H1 (cell line): ENCODE measurements at regions not wholly inside any gene's neighbourhood (a gene's known extent, or its start where the extent isn't known, plus 50 kb on each side); places are given as distances from the start of the nearest gene placed in this dataset.

Experiments used
- CTCF ChIA-PET: fragments of 300-600 bp; sonication (Branson Sonifier 250); formaldehyde crosslinking; loops from one replicate; lab custom pipeline; 2021; ENCODE audit not compliant: partially characterized antibody; lab: Charles Lee
- POLR2A ChIA-PET: fragments of 300-600 bp; sonication (Branson Sonifier 250); formaldehyde crosslinking; loops from one replicate; lab custom pipeline; 2021; ENCODE audit warnings: inconsistent platforms; ENCODE audit not compliant: partially characterized antibody; lab: Charles Lee
- DNase-seq, 2 experiments: peaks; one replicate each; pipeline versions ENCODE4 v3.0.0 to v3.0.0-alpha.2; 2010 to 2022; ENCODE audit warnings: low spot score in 2 of 2, low read depth in 1 of 2, mixed read lengths in 1 of 2
- FAIRE-seq: peaks from 2 replicates; lab custom pipeline; 2011; peaks lifted over from hg19 to GRCh38; lab: Jason Lieb, UNC
- H2AFZ ChIP-seq: 2 replicates; pipeline ENCODE4 v1.8.1; 2012; ENCODE audit warnings: low read length, inconsistent platforms
- H2AK5ac ChIP-seq: 2 replicates; pipeline ENCODE4 v1.6.1; 2013; ENCODE audit warnings: low read depth, low read length
- H2BK120ac ChIP-seq: replicated peaks from 2 replicates; pipeline ENCODE3; 2013; ENCODE audit warnings: low read depth, low read length, inconsistent platforms
- H2BK12ac ChIP-seq: 2 replicates; pipeline ENCODE4 v1.6.1; 2013; ENCODE audit warnings: low read depth, low read length
- H2BK15ac ChIP-seq: 2 replicates; pipeline ENCODE4 v1.6.1; 2013; ENCODE audit warnings: low read length
- H2BK20ac ChIP-seq: 2 replicates; pipeline ENCODE4 v1.6.1; 2013; ENCODE audit warnings: low read length
- H2BK5ac ChIP-seq: 2 replicates; pipeline ENCODE4 v1.6.1; 2013; ENCODE audit warnings: low read depth, low read length
- H3K14ac ChIP-seq: 2 replicates; pipeline ENCODE4 v1.6.1; 2013; ENCODE audit warnings: inconsistent platforms; ENCODE audit not compliant: insufficient read length
- H3K18ac ChIP-seq: 2 replicates; pipeline ENCODE4 v1.6.1; 2013; ENCODE audit warnings: low read length; ENCODE audit errors: extremely low read depth
- H3K23ac ChIP-seq: 2 replicates; pipeline ENCODE4 v1.6.1; 2013; ENCODE audit warnings: inconsistent platforms; ENCODE audit not compliant: insufficient read length
- H3K23me2 ChIP-seq: 2 replicates; pipeline ENCODE4 v1.6.1; 2013; ENCODE audit warnings: low read depth, low read length
- H3K27ac ChIP-seq: 2 replicates; pipeline ENCODE4 v1.6.1; 2011; ENCODE audit warnings: low read depth, low read length, inconsistent platforms
- H3K27me3 ChIP-seq, 4 experiments: replicated peaks in 1 of 4; 1 replicate in 1 of 4; 2 replicates in 3 of 4; pipeline versions ENCODE4 v1.6.1 to v1.8.1; 2011 to 2013; ENCODE audit warnings: low read length in 3 of 4, mild to moderate bottlenecking in 3 of 4, inconsistent platforms in 2 of 4, mixed read lengths in 2 of 4, moderate library complexity in 1 of 4; ENCODE audit not compliant: control insufficient read depth in 3 of 4, insufficient read depth in 3 of 4; ENCODE audit errors: extremely low read depth in 1 of 4
- H3K36me3 ChIP-seq, 4 experiments: 2 replicates each; pipeline versions ENCODE4 v1.6.1 to v1.8.1; 2011 to 2013; ENCODE audit warnings: mild to moderate bottlenecking in 4 of 4, low read length in 3 of 4, moderate library complexity in 2 of 4, control low read depth in 1 of 4, inconsistent platforms in 1 of 4; ENCODE audit not compliant: insufficient read depth in 4 of 4, control insufficient read depth in 2 of 4
- H3K4ac ChIP-seq: replicated peaks from 2 replicates; pipeline ENCODE3; 2013; ENCODE audit warnings: low read length, low read depth, mixed read lengths, inconsistent platforms; ENCODE audit not compliant: insufficient read length
- H3K4me1 ChIP-seq, 4 experiments: replicated peaks in 1 of 4; 1 replicate in 1 of 4; 2 replicates in 3 of 4; pipeline versions ENCODE4 v1.6.1 to v1.8.1; 2011 to 2013; ENCODE audit warnings: low read length in 3 of 4, inconsistent platforms in 2 of 4, mixed read lengths in 1 of 4; ENCODE audit not compliant: insufficient read depth in 4 of 4, control insufficient read depth in 3 of 4
- H3K4me2 ChIP-seq, 2 experiments: 2 replicates each; pipeline versions ENCODE4 v1.6.1 to v1.8.1; 2011 to 2013; ENCODE audit warnings: low read depth in 2 of 2, low read length in 2 of 2, control low read depth in 1 of 2, inconsistent platforms in 1 of 2, mild to moderate bottlenecking in 1 of 2; ENCODE audit not compliant: insufficient read depth in 1 of 2
- H3K4me3 ChIP-seq, 4 experiments: fragments of 200-600, 300-600 bp in 1 of 4; sonication (generic), shearing (Covaris generic), sonication (Bioruptor Twin) in 1 of 4; 2 replicates each; pipeline versions ENCODE4 v1.5.1 to v1.8.1; 2011 to 2016; ENCODE audit warnings: low read length in 4 of 4, low read depth in 3 of 4, control low read depth in 2 of 4, inconsistent platforms in 2 of 4, mild to moderate bottlenecking in 2 of 4, mixed read lengths in 1 of 4, moderate library complexity in 1 of 4; ENCODE audit not compliant: insufficient read depth in 2 of 4; ENCODE audit errors: extremely low read depth in 1 of 4
- H3K56ac ChIP-seq: replicated peaks from 2 replicates; pipeline ENCODE3; 2013; ENCODE audit warnings: low read depth, mild to moderate bottlenecking, mixed read lengths, low read length, inconsistent platforms; ENCODE audit not compliant: insufficient read length
- H3K79me1 ChIP-seq: 2 replicates; pipeline ENCODE4 v1.6.1; 2013; ENCODE audit warnings: low read depth, low read length, control low read depth
- H3K79me2 ChIP-seq, 2 experiments: 2 replicates each; pipeline versions ENCODE4 v1.6.1 to v1.8.1; 2012 to 2013; ENCODE audit warnings: low read length in 2 of 2, mild to moderate bottlenecking in 2 of 2, inconsistent platforms in 1 of 2; ENCODE audit not compliant: insufficient read depth in 2 of 2, control insufficient read depth in 1 of 2
- H3K9ac ChIP-seq, 4 experiments: replicated peaks in 1 of 4; 1 replicate in 1 of 4; 2 replicates in 3 of 4; pipeline versions ENCODE4 v1.6.1 to v1.8.1; 2011 to 2013; ENCODE audit warnings: low read depth in 3 of 4, low read length in 3 of 4, control low read depth in 2 of 4, mild to moderate bottlenecking in 2 of 4, moderate library complexity in 2 of 4, inconsistent platforms in 1 of 4; ENCODE audit errors: extremely low read depth in 1 of 4
- H3K9me3 ChIP-seq, 2 experiments: 2 replicates each; pipeline versions ENCODE4 v1.6.1 to v1.8.1; 2012 to 2013; ENCODE audit warnings: mild to moderate bottlenecking in 2 of 2, moderate library complexity in 2 of 2, control low read depth in 1 of 2, inconsistent platforms in 1 of 2, low read depth in 1 of 2, low read length in 1 of 2, mixed read lengths in 1 of 2; ENCODE audit not compliant: insufficient read depth in 2 of 2
- H4K20me1 ChIP-seq, 2 experiments: replicated peaks in 1 of 2; 2 replicates each; pipeline versions ENCODE3 to v1.8.1; 2011 to 2013; ENCODE audit warnings: inconsistent platforms in 2 of 2, low read length in 2 of 2, mild to moderate bottlenecking in 1 of 2; ENCODE audit not compliant: insufficient read depth in 2 of 2, control insufficient read depth in 1 of 2
- H4K5ac ChIP-seq: 2 replicates; pipeline ENCODE4 v1.6.1; 2013; ENCODE audit warnings: low read length, low read depth, mixed read lengths, inconsistent platforms; ENCODE audit not compliant: insufficient read length
- H4K8ac ChIP-seq: 2 replicates; pipeline ENCODE4 v1.8.0; 2013; ENCODE audit warnings: mild to moderate bottlenecking, moderate library complexity, low read length, inconsistent platforms; ENCODE audit not compliant: insufficient read depth; ENCODE audit errors: extremely low read depth
- H4K91ac ChIP-seq: replicated peaks from 2 replicates; pipeline ENCODE3; 2013; ENCODE audit warnings: low read length, mixed read lengths, inconsistent platforms; ENCODE audit not compliant: insufficient read length
- ASH2L ChIP-seq: fragments of 200-600, 300-600 bp; sonication (generic); IDR thresholded peaks from one replicate; pipeline ENCODE4 v1.7.1; 2017; ENCODE audit warnings: low read length
- ATF3 ChIP-seq: IDR thresholded peaks from 2 replicates; pipeline ENCODE4 v1.6.1; 2011; ENCODE audit warnings: low read depth, mild to moderate bottlenecking, low read length; ENCODE audit not compliant: insufficient read depth
- CREB1 ChIP-seq: IDR thresholded peaks from 2 replicates; pipeline ENCODE4 v1.6.1; 2012; ENCODE audit warnings: inconsistent platforms
- CTCF ChIP-seq, 3 experiments: IDR thresholded peaks; 1 replicate in 2 of 3; 2 replicates in 1 of 3; pipeline versions ENCODE4 v1.5.1 to v1.6.1; 2011; ENCODE audit warnings: low read length in 3 of 3, mild to moderate bottlenecking in 3 of 3, inconsistent platforms in 2 of 3, low read depth in 1 of 3, moderate library complexity in 1 of 3; ENCODE audit not compliant: insufficient read depth in 1 of 3; ENCODE audit errors: control extremely low read depth in 1 of 3
- EGR1 ChIP-seq: IDR thresholded peaks from 2 replicates; pipeline ENCODE4 v1.6.1; 2011; ENCODE audit warnings: low read depth, low read length, borderline replicate concordance
- KDM5A ChIP-seq: fragments of 200-600 bp; IDR thresholded peaks from 2 replicates; pipeline ENCODE4 v1.7.1; 2012; ENCODE audit warnings: mild to moderate bottlenecking, low read length, inconsistent platforms, mixed read lengths
- MAX ChIP-seq: IDR thresholded peaks from 2 replicates; pipeline ENCODE4 v1.6.1; 2012; ENCODE audit warnings: inconsistent platforms
- POLR2AphosphoS5 ChIP-seq: IDR thresholded peaks from 2 replicates; pipeline ENCODE4 v1.6.1; 2011; ENCODE audit warnings: low read depth, low read length
- RNF2 ChIP-seq: fragments of 200-900, 300-1000 bp; sonication (generic); IDR thresholded peaks from 2 replicates; pipeline ENCODE4 v1.7.1; 2016; ENCODE audit warnings: borderline replicate concordance, low read depth, mild to moderate bottlenecking, antibody characterized with exemption, low read length; ENCODE audit not compliant: poor library complexity, severe bottlenecking; ENCODE audit errors: missing control alignments
- SP1 ChIP-seq: IDR thresholded peaks from 2 replicates; pipeline ENCODE4 v1.6.1; 2011; ENCODE audit warnings: low read depth, low read length
- SP4 ChIP-seq: IDR thresholded peaks from 2 replicates; pipeline ENCODE4 v1.6.1; 2012; ENCODE audit warnings: low read length, inconsistent platforms
- TAF7 ChIP-seq: optimal IDR thresholded peaks from 2 replicates; pipeline ENCODE3; 2011; ENCODE audit warnings: low read depth, mild to moderate bottlenecking, inconsistent platforms, low read length, moderate library complexity, borderline replicate concordance
- TCF12 ChIP-seq: IDR thresholded peaks from 2 replicates; pipeline ENCODE4 v1.6.1; 2011; ENCODE audit warnings: low read depth, mild to moderate bottlenecking, low read length
- TEAD4 ChIP-seq: IDR thresholded peaks from 2 replicates; pipeline ENCODE4 v1.6.1; 2012; ENCODE audit warnings: low read depth, low read length, inconsistent platforms, mixed read lengths

- H2AFZ ChIP-seq = no peak overlapping the region
- no peaks in the 10 kb centered on the region for H3K4me1 ChIP-seq
- H3K18ac ChIP-seq = no peak overlapping the region
- H4K20me1 ChIP-seq = peaks cover 0 to 1% of the 10 kb centered on the region in 2 experiments
- H4K91ac ChIP-seq = no peak overlapping the region
- no peak overlapping the region for H3K4me3 ChIP-seq
- ChIA-PET POLR2A (no interaction called here), CTCF (no interaction called here)
- no peak overlapping the region for H3K4ac ChIP-seq
- no peak overlapping the region for H3K27ac ChIP-seq
- no peak overlapping the region for H3K9ac ChIP-seq
- H2BK12ac ChIP-seq = no peak overlapping the region
- H3K27me3 ChIP-seq = no peaks in the 10 kb centered on the region
- no peak overlapping the region for H4K5ac ChIP-seq
- no peaks in the 10 kb centered on the region; a peak in 1 of 8 replicates for H3K36me3 ChIP-seq
- no peak overlapping the region for H3K4me2 ChIP-seq
- H2AK5ac ChIP-seq = no peak overlapping the region
- no peak overlapping the region for H2BK120ac ChIP-seq
- no peak overlapping the region for H2BK5ac ChIP-seq
- H3K9me3 ChIP-seq = no peaks in the 10 kb centered on the region
- no peaks in the 10 kb centered on the region for H3K23me2 ChIP-seq
- no peak overlapping the region for H3K14ac ChIP-seq
- no peak overlapping the region for H2BK20ac ChIP-seq
- H3K79me2 ChIP-seq = no peaks in the 10 kb centered on the region
- H3K79me1 ChIP-seq = no peaks in the 10 kb centered on the region
- no peak overlapping the region for H3K56ac ChIP-seq
- no peak for FAIRE-seq
- H2BK15ac ChIP-seq = no peak overlapping the region
- no peak overlapping the region for H3K23ac ChIP-seq
- DNase-seq = no peak
- no peak overlapping the region for H4K8ac ChIP-seq
- TF ChIP-seq SP1 = no peak
- no peak for TF ChIP-seq TCF12
- no peak for TF ChIP-seq ASH2L
- no peak for TF ChIP-seq RNF2
- no peak for TF ChIP-seq TAF7
- TF ChIP-seq KDM5A = no peak
- no peak for TF ChIP-seq SP4
- no peak for TF ChIP-seq TEAD4
- TF ChIP-seq CTCF (IDR thresholded peaks at IDR 0.05; ENCODE audit: control extremely low read depth in 1 of 3, insufficient read depth in 1 of 3, low read depth in 1 of 3, low read length in 3 of 3) = no peak
- no peak for TF ChIP-seq CREB1
- no peak for TF ChIP-seq POLR2AphosphoS5
- no peak for TF ChIP-seq EGR1
- no peak for TF ChIP-seq ATF3
- TF ChIP-seq MAX = no peak
These were observed 617.4 kb downstream of the USP25 start for GRCh38 chr21:16347223-16347622.
